ENCODE measurements at regions not wholly inside any gene's neighbourhood (a gene's known extent, or its start where the extent isn't known, plus 50 kb on each side); places are given as distances from the start of the nearest gene placed in this dataset.
"Not testable (repeated sequence)": the region's sequence is repeated elsewhere in the genome, so short reads cannot be mapped to it uniquely, and the experiment has no call there.

GRCh38 chr2:176574484-176575236 lies 305.4 kb downstream of the MTX2 start:
- no peak overlapping the region for H3K4me3 ChIP-seq
- DNase-seq (ENCODE audit: low read depth, low spot score): no peak

DNA sequence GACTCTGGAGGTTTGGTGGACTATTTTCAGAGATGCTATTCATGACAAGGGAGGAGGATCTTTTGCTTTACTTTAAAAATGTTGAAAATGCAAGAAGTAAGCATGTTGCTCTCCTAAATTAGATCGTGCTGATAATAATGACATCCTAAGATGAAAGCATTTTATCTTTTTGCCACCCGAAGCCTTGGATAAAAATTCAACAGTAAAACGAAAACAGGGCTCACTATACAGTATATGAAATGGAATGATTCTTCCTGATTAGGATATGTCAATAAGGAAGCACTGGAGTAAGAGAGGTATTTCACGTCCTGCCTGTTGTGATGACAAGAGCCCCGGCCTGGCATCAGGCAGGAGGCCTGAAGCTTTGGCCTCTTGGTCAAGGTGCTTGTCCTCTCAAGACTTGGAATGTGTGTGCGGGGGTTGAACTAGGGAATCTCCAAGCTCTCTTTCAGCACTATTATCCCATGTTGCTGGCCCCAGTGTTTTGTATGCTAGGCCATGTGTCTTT lies 306.0 kb downstream of the MTX2 start:
- H3K9ac ChIP-seq (ENCODE audit: insufficient read length): no peak overlapping the region
- TF ChIP-seq FOXP2 (optimal IDR thresholded peaks at IDR 0.05; ENCODE audit: control extremely low read depth, extremely low read length, insufficient read depth): no peak
- TF ChIP-seq POLR2AphosphoS5 (IDR thresholded peaks at IDR 0.05; ENCODE audit: borderline replicate concordance, low read depth, low read length): no peak
- TF ChIP-seq EZH2 (IDR thresholded peaks at IDR 0.05): no peak
- DNase-seq (ENCODE audit: low read depth, low spot score): no peak
- H3K27ac ChIP-seq: no peak overlapping the region
- H3K4me3 ChIP-seq: no peak overlapping the region
- no peaks in the 10 kb centered on the region for H3K36me3 ChIP-seq (ENCODE audit: insufficient read depth, low read length)
- H3K9me3 ChIP-seq (ENCODE audit: low read depth, low read length): no peaks in the 10 kb centered on the region

More at GRCh38 chr2:176574484-176575236, 305.4 kb downstream of the MTX2 start:
- Histone ChIP-seq H3K9ac (ENCODE audit: insufficient read length) (no peak overlapping the region), H3K9me3 (ENCODE audit: low read depth, low read length) (no peaks in the 10 kb centered on the region), H3K36me3 (ENCODE audit: insufficient read depth, low read length) (no peaks in the 10 kb centered on the region), H3K27ac (no peak overlapping the region)
- no peak for TF ChIP-seq EZH2 (IDR thresholded peaks at IDR 0.05)
- no peak for TF ChIP-seq POLR2AphosphoS5 (IDR thresholded peaks at IDR 0.05; ENCODE audit: borderline replicate concordance, low read depth, low read length)
- TF ChIP-seq FOXP2 (optimal IDR thresholded peaks at IDR 0.05; ENCODE audit: control extremely low read depth, extremely low read length, insufficient read depth): no peak

DNA sequence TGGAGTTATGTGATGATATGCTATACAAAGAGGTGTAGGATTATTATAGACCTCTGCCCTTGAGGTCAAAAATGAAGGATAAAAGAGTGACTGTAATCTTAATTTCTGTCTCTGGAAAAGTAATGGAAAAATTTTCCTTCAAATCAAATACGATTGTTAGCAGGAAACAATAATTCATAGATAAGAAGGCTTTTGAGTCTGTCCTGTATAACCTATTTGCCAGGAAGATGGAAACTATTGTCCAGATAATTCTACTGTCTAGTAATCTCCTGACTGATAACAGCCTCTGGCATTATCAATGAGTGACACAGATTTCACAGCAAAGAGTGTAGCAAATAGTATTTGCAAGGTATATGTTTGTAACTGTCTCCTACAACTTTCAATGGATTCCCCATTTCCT lies 307.8 kb downstream of the MTX2 start:
- Histone ChIP-seq H3K27ac (no peak overlapping the region), H3K4me3 (no peak overlapping the region), H3K9ac (ENCODE audit: insufficient read length) (no peak overlapping the region), H3K9me3 (ENCODE audit: low read depth, low read length) (no peaks in the 10 kb centered on the region), H3K36me3 (ENCODE audit: insufficient read depth, low read length) (no peaks in the 10 kb centered on the region)
- TF ChIP-seq FOXP2 (optimal IDR thresholded peaks at IDR 0.05; ENCODE audit: control extremely low read depth, extremely low read length, insufficient read depth) (no peak), POLR2AphosphoS5 (IDR thresholded peaks at IDR 0.05; ENCODE audit: borderline replicate concordance, low read depth, low read length) (no peak), EZH2 (IDR thresholded peaks at IDR 0.05) (no peak)
- DNase-seq (ENCODE audit: low read depth, low spot score): no peak

DNA sequence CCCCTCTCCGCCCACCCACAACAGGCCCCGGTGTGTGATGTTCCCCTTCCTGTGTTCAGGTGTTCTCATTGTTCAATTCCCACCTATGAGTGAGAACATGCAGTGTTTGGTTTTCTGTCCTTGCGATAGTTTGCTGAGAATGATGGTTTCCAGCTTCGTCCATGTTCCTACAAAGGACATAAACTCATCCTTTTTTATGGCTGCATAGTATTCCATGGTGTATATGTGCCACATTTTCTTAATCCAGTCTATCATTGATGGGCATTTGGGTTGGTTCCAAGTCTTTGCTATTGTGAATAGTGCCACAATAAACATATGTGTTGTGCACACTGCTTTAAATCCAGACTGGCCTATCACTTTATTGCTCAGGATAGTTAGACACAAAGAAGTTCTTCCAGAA lies 309.1 kb downstream of the MTX2 start:
- not testable (repeated sequence) for H3K9ac ChIP-seq (ENCODE audit: insufficient read length); H3K27ac ChIP-seq; DNase-seq (ENCODE audit: low read depth, low spot score); H3K9me3 ChIP-seq (ENCODE audit: low read depth, low read length); H3K36me3 ChIP-seq (ENCODE audit: insufficient read depth, low read length); H3K4me3 ChIP-seq

DNA sequence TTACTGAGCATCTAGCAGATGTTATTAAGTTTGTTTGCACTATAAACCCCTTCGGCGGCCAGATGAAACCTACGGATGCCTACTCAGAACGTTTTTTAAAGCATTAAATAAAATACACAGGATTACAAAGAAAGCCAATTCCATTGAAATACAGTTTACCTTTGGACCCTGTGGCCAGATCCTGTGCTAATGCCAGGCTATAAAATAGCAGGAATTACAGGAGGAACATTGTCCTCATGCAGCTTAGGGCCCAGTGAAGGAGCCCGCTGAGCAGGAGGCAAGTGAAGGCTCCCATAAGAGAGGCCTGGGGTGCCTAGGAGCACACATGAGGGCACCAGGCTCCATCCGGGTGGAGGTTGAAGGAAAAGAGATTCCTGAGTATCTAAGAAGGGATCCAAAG lies 310.4 kb downstream of the MTX2 start:
- Histone ChIP-seq H3K36me3 (ENCODE audit: insufficient read depth, low read length) (no peaks in the 10 kb centered on the region), H3K27ac (no peak overlapping the region), H3K9ac (ENCODE audit: insufficient read length) (no peak overlapping the region), H3K9me3 (ENCODE audit: low read depth, low read length) (no peaks in the 10 kb centered on the region), H3K4me3 (no peak overlapping the region)
- no peak for DNase-seq (ENCODE audit: low read depth, low spot score)
- no peak for TF ChIP-seq POLR2AphosphoS5 (IDR thresholded peaks at IDR 0.05; ENCODE audit: borderline replicate concordance, low read depth, low read length)
- no peak for TF ChIP-seq FOXP2 (optimal IDR thresholded peaks at IDR 0.05; ENCODE audit: control extremely low read depth, extremely low read length, insufficient read depth)
- no peak for TF ChIP-seq EZH2 (IDR thresholded peaks at IDR 0.05)

DNA sequence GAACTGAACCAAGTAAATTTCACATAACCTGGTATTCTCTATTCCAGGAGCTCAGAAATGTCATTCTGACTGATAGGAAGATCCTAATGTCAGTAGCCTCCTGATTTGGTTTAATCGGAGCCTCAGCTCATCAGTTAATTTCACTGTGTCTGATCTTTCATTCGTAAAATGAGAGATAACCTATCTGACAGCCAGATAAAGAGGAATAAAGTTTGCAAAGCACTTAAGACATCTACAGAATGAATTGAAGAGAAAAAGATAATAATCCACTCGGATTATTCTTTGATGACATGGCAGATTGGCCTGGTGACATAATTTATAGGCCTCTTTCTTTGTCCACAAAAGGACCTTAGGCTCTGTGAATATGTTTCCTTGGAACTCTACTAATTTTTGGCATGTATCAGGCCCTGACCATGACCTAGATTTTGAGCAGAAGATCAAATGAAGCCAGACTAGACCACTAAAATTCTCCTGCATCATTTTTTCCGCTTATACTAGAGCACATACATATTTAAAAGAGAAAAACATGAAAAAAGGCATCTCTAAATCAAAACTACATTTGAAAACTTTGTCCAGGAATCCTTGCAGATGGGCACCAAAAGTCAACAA lies 312.4 kb downstream of the MTX2 start:
- no peak overlapping the region for H3K4me3 ChIP-seq
- H3K9ac ChIP-seq (ENCODE audit: insufficient read length): no peak overlapping the region
- H3K36me3 ChIP-seq (ENCODE audit: insufficient read depth, low read length): no peaks in the 10 kb centered on the region
- H3K9me3 ChIP-seq (ENCODE audit: low read depth, low read length): no peaks in the 10 kb centered on the region
- H3K27ac ChIP-seq: no peak overlapping the region
- no peak for DNase-seq (ENCODE audit: low read depth, low spot score)
- TF ChIP-seq POLR2AphosphoS5 (IDR thresholded peaks at IDR 0.05; ENCODE audit: borderline replicate concordance, low read depth, low read length): no peak

- no peak overlapping the region for H3K27ac ChIP-seq
- DNase-seq (ENCODE audit: low read depth, low spot score): no peak
Measured at GRCh38 chr2:176582176-176582575, 312.9 kb downstream of the MTX2 start.

DNA sequence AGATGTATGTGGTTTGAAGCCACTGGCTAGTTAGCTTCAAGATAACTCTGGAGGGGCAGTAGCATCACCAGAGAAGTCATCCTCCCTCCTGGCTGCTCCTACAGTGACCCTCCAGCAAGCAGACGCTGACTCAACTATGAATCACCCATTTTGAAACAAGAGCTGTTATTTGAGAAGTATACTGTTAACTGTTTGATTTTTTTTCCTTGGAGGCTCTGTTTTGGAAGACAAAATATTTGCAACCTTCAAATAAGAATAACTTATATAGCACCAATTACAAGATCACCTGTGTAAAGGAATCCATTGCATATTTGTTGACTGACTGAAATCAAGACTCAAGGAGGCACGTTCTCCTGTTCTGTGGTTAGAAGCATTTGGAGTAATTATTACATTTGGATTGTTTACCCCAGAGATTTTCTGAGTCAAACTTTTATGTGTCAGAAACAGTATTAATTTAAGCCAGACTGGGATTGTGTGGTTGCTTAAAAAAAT lies 313.8 kb downstream of the MTX2 start:
- no peak overlapping the region for H3K4me3 ChIP-seq
- H3K36me3 ChIP-seq (ENCODE audit: insufficient read depth, low read length): no peaks in the 10 kb centered on the region
- TF ChIP-seq FOXP2 (optimal IDR thresholded peaks at IDR 0.05; ENCODE audit: control extremely low read depth, extremely low read length, insufficient read depth): no peak
- no peak for DNase-seq (ENCODE audit: low read depth, low spot score)
- no peak overlapping the region for H3K9ac ChIP-seq (ENCODE audit: insufficient read length)
- H3K27ac ChIP-seq: no peak overlapping the region
- H3K9me3 ChIP-seq (ENCODE audit: low read depth, low read length): no peaks in the 10 kb centered on the region

More at GRCh38 chr2:176582176-176582575, 312.9 kb downstream of the MTX2 start:
- no peak for TF ChIP-seq POLR2AphosphoS5 (IDR thresholded peaks at IDR 0.05; ENCODE audit: borderline replicate concordance, low read depth, low read length)
- no peak for TF ChIP-seq EZH2 (IDR thresholded peaks at IDR 0.05)
- TF ChIP-seq FOXP2 (optimal IDR thresholded peaks at IDR 0.05; ENCODE audit: control extremely low read depth, extremely low read length, insufficient read depth): no peak
- Histone ChIP-seq H3K9me3 (ENCODE audit: low read depth, low read length) (no peaks in the 10 kb centered on the region), H3K36me3 (ENCODE audit: insufficient read depth, low read length) (no peaks in the 10 kb centered on the region), H3K4me3 (no peak overlapping the region), H3K9ac (ENCODE audit: insufficient read length) (no peak overlapping the region)

GRCh38 chr2:176583607-176584006 lies 314.4 kb downstream of the MTX2 start:
- no peaks in the 10 kb centered on the region for H3K36me3 ChIP-seq (ENCODE audit: insufficient read depth, low read length)
- H3K9ac ChIP-seq (ENCODE audit: insufficient read length): no peak overlapping the region
- H3K9me3 ChIP-seq (ENCODE audit: low read depth, low read length): no peaks in the 10 kb centered on the region
- peak overlapping the region; percentile 22; the same call in 1 of the 2 replicates for H3K27ac ChIP-seq
- H3K4me3 ChIP-seq: no peak overlapping the region
- no peak for DNase-seq (ENCODE audit: low read depth, low spot score)
- TF ChIP-seq POLR2AphosphoS5 (IDR thresholded peaks at IDR 0.05; ENCODE audit: borderline replicate concordance, low read depth, low read length): no peak
- no peak for TF ChIP-seq FOXP2 (optimal IDR thresholded peaks at IDR 0.05; ENCODE audit: control extremely low read depth, extremely low read length, insufficient read depth)
- no peak for TF ChIP-seq EZH2 (IDR thresholded peaks at IDR 0.05)
